Ishikawa (cell line): ENCODE measurements at regions not wholly inside any gene's neighbourhood (a gene's known extent, or its start where the extent isn't known, plus 50 kb on each side); places are given as distances from the start of the nearest gene placed in this dataset.

Experiments used
- CEBPB ChIP-seq: IDR thresholded peaks from 2 replicates; pipeline ENCODE4 v1.6.1; 2012
- EGR1 ChIP-seq: IDR thresholded peaks from 2 replicates; pipeline ENCODE4 v1.6.1; 2012
- EP300 ChIP-seq: IDR thresholded peaks from 2 replicates; pipeline ENCODE4 v1.6.1; 2012; ENCODE audit warnings: borderline replicate concordance
- FOXM1 ChIP-seq: IDR thresholded peaks from 2 replicates; pipeline ENCODE4 v1.6.1; 2012; ENCODE audit warnings: low read depth, borderline replicate concordance
- NFIC ChIP-seq: IDR thresholded peaks from 2 replicates; pipeline ENCODE4 v1.6.1; 2012
- RAD21 ChIP-seq: IDR thresholded peaks from 2 replicates; pipeline ENCODE4 v1.6.1; 2012; ENCODE audit warnings: low read depth
- REST ChIP-seq: IDR thresholded peaks from 2 replicates; pipeline ENCODE4 v1.6.1; 2012; ENCODE audit warnings: low read depth, mild to moderate bottlenecking
- TAF1 ChIP-seq: IDR thresholded peaks from 2 replicates; pipeline ENCODE4 v1.6.1; 2012; ENCODE audit warnings: low read depth, mild to moderate bottlenecking
- TCF12 ChIP-seq: IDR thresholded peaks from 2 replicates; pipeline ENCODE4 v1.6.1; 2012; ENCODE audit warnings: low read depth
- TEAD4 ChIP-seq: IDR thresholded peaks from 2 replicates; pipeline ENCODE4 v1.6.1; 2012
- YY1 ChIP-seq: IDR thresholded peaks from 2 replicates; pipeline ENCODE4 v1.6.1; 2012; ENCODE audit warnings: low read depth
- ZBTB7A ChIP-seq: IDR thresholded peaks from 2 replicates; pipeline ENCODE4 v1.6.1; 2012; ENCODE audit warnings: low read depth
- TF ChIP-seq, protein P1 (sequence below): IDR thresholded peaks from 2 replicates; pipeline ENCODE4 v1.6.1; 2012
- TF ChIP-seq, protein P2 (sequence below): IDR thresholded peaks from 2 replicates; pipeline ENCODE4 v1.6.1; 2012

DNA sequence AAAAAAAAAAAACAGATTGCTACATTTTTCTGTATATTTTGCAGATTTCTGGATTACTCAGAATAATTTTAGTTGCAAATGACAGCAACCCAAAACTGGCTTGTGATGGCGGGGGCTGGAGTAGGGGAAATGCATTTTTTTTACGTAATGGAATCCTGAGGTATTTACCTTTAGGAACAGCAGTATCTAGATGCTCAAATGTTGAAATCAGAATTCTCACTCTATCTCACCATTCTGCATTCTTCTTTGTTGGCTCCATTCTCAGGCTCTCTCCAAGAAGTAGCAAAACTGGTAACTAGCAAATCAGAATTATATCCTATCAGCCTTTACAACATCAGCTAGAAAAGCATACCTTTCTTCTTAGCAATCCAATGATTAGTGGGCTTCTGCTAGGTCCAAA is 554.3 kb downstream of the PRELID2 start:
- TF ChIP-seq REST, result no peak
- no peak for TF ChIP-seq TEAD4
- no peak for TF ChIP-seq NFIC
- TF ChIP-seq EP300, result no peak
- TF ChIP-seq FOXM1, result no peak
- TF ChIP-seq, protein P1, sequence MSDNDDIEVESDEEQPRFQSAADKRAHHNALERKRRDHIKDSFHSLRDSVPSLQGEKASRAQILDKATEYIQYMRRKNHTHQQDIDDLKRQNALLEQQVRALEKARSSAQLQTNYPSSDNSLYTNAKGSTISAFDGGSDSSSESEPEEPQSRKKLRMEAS, result no peak
- TF ChIP-seq EGR1, result no peak
- no peak for TF ChIP-seq RAD21
- no peak for TF ChIP-seq TCF12
- TF ChIP-seq CEBPB, result no peak
- TF ChIP-seq YY1, result no peak
- TF ChIP-seq TAF1, result no peak
- TF ChIP-seq ZBTB7A, result no peak
- TF ChIP-seq, protein P2, sequence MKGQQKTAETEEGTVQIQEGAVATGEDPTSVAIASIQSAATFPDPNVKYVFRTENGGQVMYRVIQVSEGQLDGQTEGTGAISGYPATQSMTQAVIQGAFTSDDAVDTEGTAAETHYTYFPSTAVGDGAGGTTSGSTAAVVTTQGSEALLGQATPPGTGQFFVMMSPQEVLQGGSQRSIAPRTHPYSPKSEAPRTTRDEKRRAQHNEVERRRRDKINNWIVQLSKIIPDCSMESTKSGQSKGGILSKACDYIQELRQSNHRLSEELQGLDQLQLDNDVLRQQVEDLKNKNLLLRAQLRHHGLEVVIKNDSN, result no peak
